ENCODE measurements at regions not wholly inside any gene's neighbourhood (a gene's known extent, or its start where the extent isn't known, plus 50 kb on each side); places are given as distances from the start of the nearest gene placed in this dataset.

- no peak; the same call in 1 of the 2 replicates for TF ChIP-seq CTCF (conservative IDR thresholded peaks at IDR 0.05)
- TF ChIP-seq EZH2 (IDR thresholded peaks at IDR 0.05; ENCODE audit: low read depth): no peak
These were observed 326.9 kb downstream of the GPAM start for GRCh38 chr10:111856631-111857030.
